Lower leg skin (tissue), 4 donors: ENCODE measurements at regions not wholly inside any gene's neighbourhood (a gene's known extent, or its start where the extent isn't known, plus 50 kb on each side); places are given as distances from the start of the nearest gene placed in this dataset.

Experiments used
- DNase-seq, 2 donors: peaks; one replicate each; pipeline ENCODE4 v3.0.0-alpha.2; 2019; ENCODE audit warnings: low spot score in 2 of 2
- H3K4me3 ChIP-seq: fragments of 200-600 bp; sonication (generic); 2 replicates; pipeline ENCODE4 v1.5.1; 2017; ENCODE audit warnings: mild to moderate bottlenecking, low read depth; ENCODE audit not compliant: poor library complexity, severe bottlenecking
- POLR2A ChIP-seq, 2 donors: fragments of 450-650 bp; IDR thresholded peaks; one replicate each; pipeline ENCODE4 v1.6.1; 2016 to 2017; ENCODE audit warnings: antibody characterized with exemption in 2 of 2, mild to moderate bottlenecking in 1 of 2, moderate library complexity in 1 of 2
- WGBS, 2 donors: methylation state at CpG; one replicate each; pipeline ENCODE4 v1.1.5; 2018; 5-methylcytosine and 5-hydroxymethylcytosine counted together
- intact Hi-C: fragments of 100-400 bp; cut with DNase I; formaldehyde crosslinking; loops from one replicate; pipeline ENCODE4 v1.15.0; 2023; ENCODE audit warnings: low total_unique reads
- TF ChIP-seq, protein P1 (sequence below), 3 donors: fragments of 450-650 bp; IDR thresholded peaks; one replicate each; pipeline ENCODE4 v1.5.1; 2016; ENCODE audit warnings: antibody characterized with exemption in 3 of 3, mild to moderate bottlenecking in 3 of 3, moderate library complexity in 2 of 3

DNA sequence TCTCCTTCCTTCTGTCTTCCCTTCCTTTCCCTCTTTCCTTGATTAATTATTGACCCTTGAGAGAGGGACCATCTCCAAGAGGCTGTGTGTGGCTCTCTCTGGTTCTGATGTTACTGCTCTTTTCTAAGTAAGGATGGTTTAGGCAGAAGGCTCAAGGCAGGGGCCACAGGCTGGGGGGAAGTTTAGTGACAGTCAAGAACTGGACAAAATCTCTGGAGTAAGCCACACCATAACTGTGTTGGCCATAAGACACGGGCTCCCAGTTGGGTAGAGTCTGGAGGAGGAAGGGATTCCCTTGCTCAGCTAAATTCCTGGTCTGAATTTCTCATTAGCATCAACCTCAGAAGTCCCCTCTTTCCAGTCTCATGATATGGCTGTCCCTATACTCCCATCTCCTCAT lies 74.7 kb downstream of the BUD13 start:
- H3K4me3 ChIP-seq = no peak overlapping the region
- intact Hi-C loops = no loop called here
- DNase-seq = peak in 1 of 2 donors; percentile 53
- WGBS, 2 donors = 50 to 63% methylated on average over 1 of the region's 1 CpG
- no peak for TF ChIP-seq POLR2A (IDR thresholded peaks at IDR 0.05)
- TF ChIP-seq, protein P1, sequence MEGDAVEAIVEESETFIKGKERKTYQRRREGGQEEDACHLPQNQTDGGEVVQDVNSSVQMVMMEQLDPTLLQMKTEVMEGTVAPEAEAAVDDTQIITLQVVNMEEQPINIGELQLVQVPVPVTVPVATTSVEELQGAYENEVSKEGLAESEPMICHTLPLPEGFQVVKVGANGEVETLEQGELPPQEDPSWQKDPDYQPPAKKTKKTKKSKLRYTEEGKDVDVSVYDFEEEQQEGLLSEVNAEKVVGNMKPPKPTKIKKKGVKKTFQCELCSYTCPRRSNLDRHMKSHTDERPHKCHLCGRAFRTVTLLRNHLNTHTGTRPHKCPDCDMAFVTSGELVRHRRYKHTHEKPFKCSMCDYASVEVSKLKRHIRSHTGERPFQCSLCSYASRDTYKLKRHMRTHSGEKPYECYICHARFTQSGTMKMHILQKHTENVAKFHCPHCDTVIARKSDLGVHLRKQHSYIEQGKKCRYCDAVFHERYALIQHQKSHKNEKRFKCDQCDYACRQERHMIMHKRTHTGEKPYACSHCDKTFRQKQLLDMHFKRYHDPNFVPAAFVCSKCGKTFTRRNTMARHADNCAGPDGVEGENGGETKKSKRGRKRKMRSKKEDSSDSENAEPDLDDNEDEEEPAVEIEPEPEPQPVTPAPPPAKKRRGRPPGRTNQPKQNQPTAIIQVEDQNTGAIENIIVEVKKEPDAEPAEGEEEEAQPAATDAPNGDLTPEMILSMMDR (IDR thresholded peaks at IDR 0.05) = no peak

DNA sequence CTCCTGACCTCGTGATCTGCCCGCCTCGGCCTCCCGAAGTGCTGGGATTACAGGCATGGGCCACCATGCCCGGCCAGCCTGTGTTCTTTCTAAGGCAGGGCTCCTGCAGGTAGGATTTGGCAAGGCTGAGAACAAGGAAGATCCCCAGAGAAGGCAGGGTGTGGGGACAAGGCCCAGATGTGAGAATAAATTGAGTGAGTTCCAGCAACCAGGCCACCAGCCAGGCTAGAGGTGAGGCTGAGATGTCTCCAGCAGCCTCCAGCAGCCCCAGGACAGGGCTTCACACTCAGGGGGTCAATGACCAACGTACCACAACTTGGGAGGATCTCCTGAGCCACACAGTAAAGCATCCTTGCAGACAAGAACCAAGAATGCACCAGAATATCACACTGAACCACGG lies 75.1 kb downstream of the BUD13 start:
- H3K4me3 ChIP-seq = no peak overlapping the region
- no peak for TF ChIP-seq POLR2A (IDR thresholded peaks at IDR 0.05)
- TF ChIP-seq, protein P1 (IDR thresholded peaks at IDR 0.05) = no peak
- DNase-seq = peak; percentile 1 to 69
- intact Hi-C loops = no loop called here
- WGBS, 2 donors = 76 to 81% methylated on average over 7 of the region's 7 CpGs

DNA sequence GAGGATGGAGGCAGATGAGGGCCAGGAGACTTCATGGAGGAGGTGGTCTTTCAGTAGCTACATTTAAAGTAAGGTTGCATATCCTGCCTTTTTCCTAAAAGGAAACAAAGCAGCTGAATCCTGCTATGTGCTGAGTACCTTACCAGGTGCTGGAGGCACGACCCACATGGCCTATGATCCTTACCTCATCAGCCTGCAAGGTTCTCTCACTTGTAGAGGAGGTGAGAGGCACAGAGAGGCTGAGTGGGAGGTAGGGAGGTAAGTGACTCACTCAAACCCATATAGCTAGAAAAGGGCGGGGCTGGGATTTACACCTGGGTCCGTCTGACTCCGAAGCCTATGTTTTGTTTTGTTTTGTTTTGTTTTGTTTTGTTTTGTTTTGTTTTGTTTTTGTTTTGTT lies 75.8 kb downstream of the BUD13 start:
- peak in 1 of 2 donors; percentile 10 for DNase-seq
- intact Hi-C loops = no loop called here
- WGBS, 2 donors = 49 to 72% methylated on average over 4 of the region's 4 CpGs
- TF ChIP-seq, protein P1 (IDR thresholded peaks at IDR 0.05) = no peak
- TF ChIP-seq POLR2A (IDR thresholded peaks at IDR 0.05) = no peak
- H3K4me3 ChIP-seq = no peak overlapping the region

DNA sequence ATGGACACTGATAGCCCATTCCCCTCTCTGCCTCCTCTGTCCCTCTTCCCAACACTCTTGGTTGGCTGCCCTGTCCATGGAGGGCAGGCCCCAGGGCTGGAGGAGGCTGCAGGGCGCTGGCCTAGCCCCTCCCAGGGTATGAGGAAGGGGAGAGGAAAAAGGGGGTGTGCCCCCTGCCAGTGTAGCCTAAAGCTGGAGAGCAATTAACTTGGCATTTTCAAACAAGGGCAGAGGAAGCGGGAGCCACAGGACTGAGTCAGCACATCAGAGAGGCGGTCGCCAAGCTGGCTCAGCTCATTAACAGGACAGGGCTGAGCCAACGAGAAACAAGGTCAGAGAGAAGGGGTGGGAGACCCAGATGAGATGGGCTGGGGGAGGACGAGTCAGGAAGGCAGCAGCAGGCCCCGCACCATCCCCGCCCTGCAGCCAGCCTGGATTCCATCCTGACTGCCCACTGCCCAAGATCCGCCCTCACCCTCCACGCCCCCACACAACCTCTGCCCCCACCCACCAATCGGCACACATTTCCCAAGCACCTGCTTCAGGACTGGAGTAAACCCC lies 76.3 kb downstream of the BUD13 start:
- peak; percentile 13 to 78 for DNase-seq
- intact Hi-C loops = no loop called here
- 43 to 44% methylated on average over 11 of the region's 11 CpGs for WGBS, 2 donors
- TF ChIP-seq, protein P1 (IDR thresholded peaks at IDR 0.05) = no peak
- no peak for TF ChIP-seq POLR2A (IDR thresholded peaks at IDR 0.05)
- no peak overlapping the region for H3K4me3 ChIP-seq

DNA sequence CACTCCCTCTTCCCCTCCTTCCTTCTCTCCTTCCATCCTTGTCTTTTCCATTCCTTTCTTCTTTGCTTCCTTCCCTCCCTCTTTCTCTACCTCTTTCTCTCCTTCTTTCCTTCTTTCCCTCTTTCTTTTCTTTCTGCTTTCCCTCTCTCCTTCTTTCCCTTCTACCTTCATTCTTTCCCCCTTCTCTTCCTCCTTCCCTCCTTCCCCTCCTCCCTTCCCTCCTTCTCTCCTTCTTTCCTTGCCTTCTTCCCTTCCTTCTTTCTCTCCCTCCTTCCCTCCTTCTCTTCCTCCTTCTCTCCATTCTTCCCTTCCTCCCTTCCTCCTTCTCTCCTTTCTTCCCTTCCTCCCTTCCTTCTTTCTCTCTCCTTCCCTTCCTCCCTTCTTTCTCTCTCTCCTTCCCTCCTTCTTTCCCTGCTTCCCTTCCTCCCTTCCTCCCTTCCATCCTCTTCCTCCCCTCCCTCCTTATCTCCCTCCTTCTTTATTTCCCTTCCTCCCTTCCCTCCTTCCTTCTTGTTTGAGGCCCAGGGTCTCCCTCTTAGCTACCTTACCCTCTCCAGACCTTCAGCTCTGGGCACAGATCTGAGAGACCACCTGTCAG lies 77.0 kb downstream of the BUD13 start:
- intact Hi-C loops = no loop called here
- H3K4me3 ChIP-seq = no peak overlapping the region
- no peak for DNase-seq
- TF ChIP-seq, protein P1 (IDR thresholded peaks at IDR 0.05) = no peak
- no peak for TF ChIP-seq POLR2A (IDR thresholded peaks at IDR 0.05)
